IPS-20b (cell line): ENCODE measurements at regions not wholly inside any gene's neighbourhood (a gene's known extent, or its start where the extent isn't known, plus 50 kb on each side); places are given as distances from the start of the nearest gene placed in this dataset.

Experiments used
- H3K27ac ChIP-seq: one replicate; pipeline ENCODE4 v1.5.1; 2013; ENCODE audit warnings: low read length
- H3K27me3 ChIP-seq: 2 replicates; pipeline ENCODE4 v1.6.1; 2013; ENCODE audit warnings: mild to moderate bottlenecking, low read length, inconsistent platforms; ENCODE audit not compliant: insufficient read depth
- H3K36me3 ChIP-seq: 2 replicates; pipeline ENCODE4 v1.6.1; 2013; ENCODE audit warnings: low read depth, mild to moderate bottlenecking, inconsistent platforms, low read length, moderate library complexity; ENCODE audit not compliant: insufficient read depth
- H3K4me1 ChIP-seq: 2 replicates; pipeline ENCODE4 v1.6.1; 2013; ENCODE audit warnings: mild to moderate bottlenecking, control low read depth, inconsistent platforms, low read length, moderate library complexity; ENCODE audit not compliant: insufficient read depth
- H3K4me3 ChIP-seq: 2 replicates; pipeline ENCODE4 v1.5.1; 2013; ENCODE audit warnings: mild to moderate bottlenecking, low read length, inconsistent platforms
- H3K9ac ChIP-seq: 2 replicates; pipeline ENCODE4 v1.6.1; 2013; ENCODE audit warnings: low read depth, mild to moderate bottlenecking, inconsistent platforms, low read length, moderate library complexity
- H3K9me3 ChIP-seq: 2 replicates; pipeline ENCODE4 v1.6.1; 2013; ENCODE audit warnings: mild to moderate bottlenecking, low read depth, low read length, inconsistent platforms; ENCODE audit not compliant: insufficient read depth

DNA sequence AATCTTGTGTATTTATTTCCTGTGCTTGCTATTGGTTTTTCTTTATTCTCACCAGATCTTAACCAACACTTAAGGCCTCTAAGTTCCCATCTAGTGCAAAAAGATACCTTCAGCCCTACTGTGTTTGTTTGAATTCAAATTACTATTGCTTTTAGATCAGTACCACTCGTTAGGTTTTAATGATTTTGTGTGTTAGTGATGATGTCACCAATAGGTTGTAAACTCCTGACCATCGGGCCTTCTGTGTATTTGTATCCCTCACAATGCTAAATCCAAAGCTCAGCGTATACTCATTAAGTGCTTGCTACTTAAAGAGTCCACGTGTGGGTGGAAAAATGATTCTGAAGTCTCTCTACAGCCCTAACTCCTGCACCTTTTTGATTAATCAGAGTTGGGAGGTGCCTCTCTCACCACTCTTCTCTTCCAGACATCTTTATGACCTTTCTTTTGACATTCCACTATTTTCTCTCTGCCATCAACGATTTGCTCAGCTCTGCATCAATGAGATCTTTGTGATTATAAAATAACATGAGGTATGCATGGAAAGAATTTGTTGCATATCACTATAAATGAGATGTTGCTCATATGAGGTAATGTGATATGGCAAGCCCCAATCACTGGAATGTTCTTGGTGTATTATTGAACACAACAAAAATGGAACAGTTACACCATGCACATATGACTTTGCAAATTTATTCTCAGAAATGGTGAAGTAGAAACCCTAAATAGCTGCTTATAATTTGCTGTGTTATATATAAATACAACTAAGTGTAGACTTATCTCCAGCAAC is 55.1 kb upstream of the LAMA2 start:
- Histone ChIP-seq H3K36me3 (no peaks in the 10 kb centered on the region), H3K4me3 (no peak overlapping the region), H3K9ac (no peak overlapping the region), H3K27ac (no peak overlapping the region), H3K27me3 (no peaks in the 10 kb centered on the region), H3K9me3 (peaks cover 17% of the 10 kb centered on the region), H3K4me1 (no peaks in the 10 kb centered on the region)

DNA sequence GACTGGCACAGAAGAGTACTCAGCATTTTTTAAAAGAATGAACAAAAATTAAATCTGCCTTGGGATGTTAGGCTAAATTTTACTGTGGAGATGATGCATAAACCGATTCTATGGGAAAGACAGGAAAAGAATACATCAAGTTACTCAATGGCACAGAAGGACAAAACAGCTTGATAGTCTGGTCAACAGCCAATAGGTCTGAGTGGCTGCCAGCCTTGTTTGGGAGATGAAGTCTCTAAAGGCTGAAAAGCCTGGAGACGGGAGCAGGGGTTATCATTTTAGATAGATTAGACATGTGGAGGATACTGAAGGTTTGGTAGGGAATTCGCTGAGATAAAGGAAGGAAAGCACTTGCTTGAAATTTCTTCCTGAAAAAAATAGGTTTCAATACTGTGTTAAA is 56.3 kb upstream of the LAMA2 start:
- no peaks in the 10 kb centered on the region for H3K4me1 ChIP-seq
- H3K9ac ChIP-seq: no peak overlapping the region
- no peaks in the 10 kb centered on the region for H3K27me3 ChIP-seq
- no peak overlapping the region for H3K27ac ChIP-seq
- H3K36me3 ChIP-seq: no peaks in the 10 kb centered on the region
- H3K4me3 ChIP-seq: no peak overlapping the region
- peaks cover 17% of the 10 kb centered on the region for H3K9me3 ChIP-seq

- H3K9ac ChIP-seq: no peak overlapping the region
- H3K27ac ChIP-seq: no peak overlapping the region
- H3K4me1 ChIP-seq: no peaks in the 10 kb centered on the region
- H3K4me3 ChIP-seq: no peak overlapping the region
- no peaks in the 10 kb centered on the region for H3K36me3 ChIP-seq
- no peaks in the 10 kb centered on the region for H3K9me3 ChIP-seq
- no peaks in the 10 kb centered on the region for H3K27me3 ChIP-seq
Measured at GRCh38 chr6:128822271-128822670, 60.7 kb upstream of the LAMA2 start.

- H3K9me3 ChIP-seq: no peaks in the 10 kb centered on the region
- H3K9ac ChIP-seq: no peak overlapping the region
- no peaks in the 10 kb centered on the region for H3K4me1 ChIP-seq
- H3K4me3 ChIP-seq: no peak overlapping the region
- H3K27ac ChIP-seq: no peak overlapping the region
- H3K36me3 ChIP-seq: no peaks in the 10 kb centered on the region
- H3K27me3 ChIP-seq: no peaks in the 10 kb centered on the region
Measured at GRCh38 chr6:128821116-128821515, 61.8 kb upstream of the LAMA2 start.

DNA sequence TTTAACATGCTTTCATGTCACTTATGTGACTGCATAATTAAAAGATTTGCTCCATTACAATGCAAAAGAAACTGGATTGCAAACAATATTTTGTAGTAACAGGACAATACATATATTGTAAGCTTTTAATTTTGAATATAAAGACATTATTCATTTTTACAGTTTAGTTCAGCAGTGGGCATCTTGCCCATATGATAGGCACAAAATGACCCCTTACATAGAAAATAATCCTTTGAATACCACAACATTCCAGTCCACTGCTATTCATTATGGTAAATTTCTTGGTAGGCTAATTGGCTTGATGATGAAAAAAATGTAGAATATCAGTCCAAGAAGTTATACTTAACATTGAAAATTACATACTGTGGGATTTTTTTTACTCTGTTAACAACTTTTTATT is 74.1 kb upstream of the LAMA2 start:
- Histone ChIP-seq H3K4me1 (no peaks in the 10 kb centered on the region), H3K27me3 (no peaks in the 10 kb centered on the region), H3K9ac (no peak overlapping the region), H3K9me3 (no peaks in the 10 kb centered on the region), H3K4me3 (no peak overlapping the region), H3K27ac (no peak overlapping the region), H3K36me3 (no peaks in the 10 kb centered on the region)

DNA sequence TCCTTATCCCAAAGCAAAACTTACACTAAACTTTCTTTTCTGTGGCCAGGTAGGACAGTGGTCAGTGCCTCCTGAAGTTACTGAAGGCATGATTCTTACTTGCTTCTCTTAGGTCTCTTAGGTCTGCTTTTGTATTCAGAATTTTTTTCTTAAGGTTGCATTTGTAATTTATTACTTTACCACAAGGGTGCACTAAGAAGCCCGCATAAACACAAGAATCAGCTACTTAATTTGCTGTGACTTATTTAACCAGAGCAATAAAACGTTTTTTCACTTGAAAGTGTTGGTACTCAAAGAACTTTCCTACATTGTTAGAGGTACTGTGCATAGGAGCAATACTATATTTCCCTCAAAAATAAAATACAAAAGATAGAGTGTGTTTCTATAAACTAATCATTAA is 75.4 kb upstream of the LAMA2 start:
- Histone ChIP-seq H3K27ac (no peak overlapping the region), H3K4me3 (no peak overlapping the region)

DNA sequence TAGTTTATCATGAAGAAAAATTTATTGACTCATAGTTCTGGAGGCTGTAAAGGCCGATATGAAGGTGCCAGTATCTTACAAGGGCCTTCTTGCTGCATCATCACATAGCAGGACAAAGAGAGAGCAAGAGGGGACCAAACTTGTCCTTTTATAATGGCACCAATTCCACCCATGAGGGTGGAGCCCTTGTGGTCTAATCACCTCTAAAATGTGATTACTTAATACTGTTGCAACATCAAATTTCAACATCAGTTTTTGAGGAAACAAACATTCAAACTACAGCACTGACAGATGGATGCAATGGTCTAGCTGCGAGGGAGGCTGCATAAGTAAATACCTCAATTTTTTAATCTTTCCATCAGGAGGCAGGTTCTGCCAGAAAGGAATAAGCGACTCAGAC is 76.7 kb upstream of the LAMA2 start:
- H3K9me3 ChIP-seq: no peaks in the 10 kb centered on the region; the same call in 1 of the 2 replicates
- H3K27ac ChIP-seq: no peak overlapping the region
- H3K9ac ChIP-seq: no peak overlapping the region
- H3K27me3 ChIP-seq: no peaks in the 10 kb centered on the region
- H3K4me3 ChIP-seq: no peak overlapping the region
- H3K36me3 ChIP-seq: no peaks in the 10 kb centered on the region
- no peaks in the 10 kb centered on the region for H3K4me1 ChIP-seq

More for the DNA sequence above, 75.4 kb upstream of the LAMA2 start:
- H3K4me1 ChIP-seq: no peaks in the 10 kb centered on the region
- H3K9ac ChIP-seq: no peak overlapping the region
- H3K36me3 ChIP-seq: no peaks in the 10 kb centered on the region
- H3K9me3 ChIP-seq: no peaks in the 10 kb centered on the region
- H3K27me3 ChIP-seq: no peaks in the 10 kb centered on the region

GRCh38 chr6:128803911-128804310 is 79.0 kb upstream of the LAMA2 start:
- H3K9ac ChIP-seq: no peak overlapping the region
- no peak overlapping the region for H3K4me3 ChIP-seq
- no peaks in the 10 kb centered on the region for H3K36me3 ChIP-seq
- no peaks in the 10 kb centered on the region; the same call in 1 of the 2 replicates for H3K9me3 ChIP-seq
- H3K27ac ChIP-seq: no peak overlapping the region
- H3K4me1 ChIP-seq: no peaks in the 10 kb centered on the region
- H3K27me3 ChIP-seq: no peaks in the 10 kb centered on the region

DNA sequence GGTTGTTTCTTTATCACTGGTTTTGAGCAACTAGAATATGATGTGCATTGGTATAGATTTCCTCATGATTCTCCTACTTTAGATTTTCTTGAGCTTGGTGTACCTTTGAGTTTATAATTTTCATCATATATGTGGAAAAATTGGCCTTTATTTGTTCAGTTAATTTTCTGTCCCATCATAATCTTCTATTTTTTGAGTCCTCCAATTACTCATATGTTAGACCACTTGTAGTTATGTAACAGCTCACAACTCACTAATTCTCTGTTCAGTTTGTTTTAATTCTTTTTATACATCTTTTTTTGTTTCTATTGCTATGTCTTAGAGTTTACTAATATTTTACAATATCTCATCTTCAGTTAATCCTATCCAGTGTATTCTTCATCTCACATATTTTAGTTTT is 81.3 kb upstream of the LAMA2 start:
- no peaks in the 10 kb centered on the region for H3K4me1 ChIP-seq
- no peaks in the 10 kb centered on the region; the same call in 1 of the 2 replicates for H3K9me3 ChIP-seq
- H3K27ac ChIP-seq: no peak overlapping the region
- H3K9ac ChIP-seq: no peak overlapping the region
- H3K4me3 ChIP-seq: no peak overlapping the region
- no peaks in the 10 kb centered on the region for H3K36me3 ChIP-seq
- H3K27me3 ChIP-seq: no peaks in the 10 kb centered on the region

DNA sequence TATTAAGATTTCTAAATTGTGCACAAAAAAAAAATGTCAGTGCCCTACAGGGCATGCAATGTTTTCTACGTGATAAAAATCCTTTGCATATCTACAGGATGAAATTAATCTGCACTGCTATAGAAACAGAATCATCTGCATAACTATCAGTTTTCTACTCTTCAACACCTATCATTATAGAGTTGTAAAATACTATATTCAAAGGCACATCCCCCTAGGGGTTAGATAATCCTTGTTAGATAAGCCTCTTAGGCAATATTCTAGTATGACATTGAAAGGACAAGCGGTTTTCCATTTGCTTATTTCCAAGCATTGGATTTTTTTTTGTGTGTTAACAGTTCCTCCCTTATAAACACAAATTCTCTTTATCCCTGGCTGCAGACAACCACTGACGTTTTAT is 98.7 kb upstream of the LAMA2 start:
- Histone ChIP-seq H3K9me3 (no peaks in the 10 kb centered on the region; the same call in 1 of the 2 replicates), H3K27ac (no peak overlapping the region), H3K9ac (no peak overlapping the region), H3K4me1 (peaks cover 8% of the 10 kb centered on the region; the same call in 1 of the 2 replicates), H3K27me3 (no peaks in the 10 kb centered on the region), H3K36me3 (no peaks in the 10 kb centered on the region), H3K4me3 (no peak overlapping the region)

DNA sequence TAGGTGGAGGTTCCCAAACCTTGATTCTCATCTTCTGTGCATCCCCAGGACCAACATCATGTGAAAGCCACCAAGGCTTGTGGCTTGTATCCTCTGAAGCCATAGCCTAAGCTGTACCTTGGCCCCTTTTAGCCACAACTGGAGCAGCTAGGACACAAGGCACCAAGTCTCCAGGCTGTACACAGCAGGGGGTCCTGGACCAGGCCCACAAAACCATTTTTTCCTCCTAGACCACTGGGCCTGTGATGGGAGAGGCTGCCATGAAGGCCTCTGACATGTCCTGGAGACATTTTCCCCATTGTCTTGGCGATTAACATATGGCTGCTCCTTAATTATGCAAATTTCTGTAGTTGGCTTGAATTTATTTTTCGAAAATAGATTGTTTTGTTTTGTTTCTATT is 114.8 kb upstream of the LAMA2 start:
- Histone ChIP-seq H3K27me3 (no peaks in the 10 kb centered on the region), H3K4me1 (no peaks in the 10 kb centered on the region), H3K9me3 (peaks cover 21% of the 10 kb centered on the region), H3K27ac (no peak overlapping the region), H3K4me3 (no peak overlapping the region), H3K9ac (no peak overlapping the region), H3K36me3 (no peaks in the 10 kb centered on the region)

GRCh38 chr6:128767705-128768104 is 115.2 kb upstream of the LAMA2 start:
- H3K9me3 ChIP-seq: peaks cover 21% of the 10 kb centered on the region
- no peak overlapping the region for H3K27ac ChIP-seq
- no peaks in the 10 kb centered on the region for H3K4me1 ChIP-seq
- H3K27me3 ChIP-seq: no peaks in the 10 kb centered on the region
- H3K36me3 ChIP-seq: no peaks in the 10 kb centered on the region
- H3K4me3 ChIP-seq: no peak overlapping the region
- H3K9ac ChIP-seq: no peak overlapping the region
